CD8-positive, alpha-beta memory T cell (primary cell): ENCODE measurements at regions not wholly inside any gene's neighbourhood (a gene's known extent, or its start where the extent isn't known, plus 50 kb on each side); places are given as distances from the start of the nearest gene placed in this dataset.

Experiments used
- CTCF ChIA-PET: fragments of 350-600 bp; sonication (Branson Sonifier 250); formaldehyde crosslinking; loops from one replicate; lab custom pipeline; 2021; ENCODE audit warnings: antibody characterized with exemption; lab: Charles Lee
- POLR2A ChIA-PET: fragments of 350-600 bp; sonication (Branson Sonifier 250); formaldehyde crosslinking; loops from one replicate; lab custom pipeline; 2021; ENCODE audit warnings: antibody characterized with exemption; lab: Charles Lee
- DNase-seq, 5 donors: peaks; one replicate each; pipeline versions ENCODE4 v3.0.0 to v3.0.0-alpha.2; 2020 to 2022; ENCODE audit warnings: mixed read lengths in 1 of 5
- H3K27ac ChIP-seq: one replicate; pipeline ENCODE4 v1.7.0; 2013; ENCODE audit warnings: low read depth, mild to moderate bottlenecking, low read length, moderate library complexity
- H3K27me3 ChIP-seq: 2 replicates; pipeline ENCODE4 v1.7.0; 2013; ENCODE audit warnings: low read length, mild to moderate bottlenecking; ENCODE audit not compliant: insufficient read depth, poor library complexity, severe bottlenecking
- H3K36me3 ChIP-seq: 2 replicates; pipeline ENCODE4 v1.7.0; 2013; ENCODE audit warnings: mild to moderate bottlenecking, low read length, moderate library complexity; ENCODE audit not compliant: insufficient read depth
- H3K4me1 ChIP-seq: 2 replicates; pipeline ENCODE4 v1.7.0; 2013; ENCODE audit warnings: mild to moderate bottlenecking, low read length, moderate library complexity; ENCODE audit not compliant: insufficient read depth
- H3K4me3 ChIP-seq: 2 replicates; pipeline ENCODE4 v1.7.0; 2013; ENCODE audit warnings: mild to moderate bottlenecking, low read length
- H3K9me3 ChIP-seq: 2 replicates; pipeline ENCODE4 v1.7.0; 2013; ENCODE audit warnings: mild to moderate bottlenecking, low read length
- H3K27ac Mint-ChIP-seq, 8 donors: one replicate each; pipeline ENCODE4 v1.8.0; 2020 to 2021; ENCODE audit warnings: mixed read lengths in 8 of 8, mild to moderate bottlenecking in 6 of 8, inconsistent platforms in 3 of 8, moderate library complexity in 3 of 8
- H3K27me3 Mint-ChIP-seq, 2 donors: one replicate each; pipeline ENCODE4 v1.8.0; 2020 to 2021; ENCODE audit warnings: mixed read lengths in 2 of 2, mild to moderate bottlenecking in 1 of 2, moderate library complexity in 1 of 2
- H3K36me3 Mint-ChIP-seq, 3 donors: one replicate each; pipeline ENCODE4 v1.8.0; 2020 to 2021; ENCODE audit warnings: mixed read lengths in 3 of 3, inconsistent platforms in 1 of 3, mild to moderate bottlenecking in 1 of 3
- H3K4me1 Mint-ChIP-seq, 3 donors: one replicate each; pipeline ENCODE4 v1.8.0; 2020 to 2021; ENCODE audit warnings: mixed read lengths in 3 of 3, inconsistent platforms in 1 of 3, mild to moderate bottlenecking in 1 of 3
- H3K4me3 Mint-ChIP-seq, 7 donors: one replicate each; pipeline ENCODE4 v1.8.0; 2020 to 2021; ENCODE audit warnings: mixed read lengths in 7 of 7, mild to moderate bottlenecking in 6 of 7, moderate library complexity in 4 of 7, inconsistent platforms in 2 of 7
- H3K9me3 Mint-ChIP-seq, 5 donors: one replicate each; pipeline ENCODE4 v1.8.0; 2020 to 2022; ENCODE audit warnings: mixed read lengths in 5 of 5, mild to moderate bottlenecking in 3 of 5, moderate library complexity in 2 of 5, inconsistent platforms in 1 of 5

GRCh38 chr16:85383836-85384832 lies 229.0 kb upstream of the GSE1 start:
- H3K36me3 Mint-ChIP-seq = no peaks in the 10 kb centered on the region
- H3K4me3 Mint-ChIP-seq = no peak overlapping the region
- no peak overlapping the region for H3K27ac ChIP-seq
- H3K27me3 Mint-ChIP-seq = peaks cover 10 to 25% of the 10 kb centered on the region in 2 donors
- ChIA-PET POLR2A (no interaction called here), CTCF (no interaction called here)
- no peak overlapping the region for H3K4me3 ChIP-seq
- no peaks in the 10 kb centered on the region for H3K9me3 Mint-ChIP-seq
- H3K4me1 Mint-ChIP-seq = no peaks in the 10 kb centered on the region
- no peak for DNase-seq
- H3K27ac Mint-ChIP-seq = no peak overlapping the region
- no peaks in the 10 kb centered on the region for H3K9me3 ChIP-seq
- no peaks in the 10 kb centered on the region for H3K4me1 ChIP-seq
- H3K36me3 ChIP-seq = no peaks in the 10 kb centered on the region
- no peaks in the 10 kb centered on the region for H3K27me3 ChIP-seq

- no peak overlapping the region for H3K4me3 Mint-ChIP-seq
- H3K27me3 Mint-ChIP-seq = peaks cover 3 to 22% of the 10 kb centered on the region in 2 donors
- no peaks in the 10 kb centered on the region for H3K4me1 Mint-ChIP-seq
- no peaks in the 10 kb centered on the region for H3K9me3 Mint-ChIP-seq
- H3K27me3 ChIP-seq = no peaks in the 10 kb centered on the region
- no peak overlapping the region for H3K27ac Mint-ChIP-seq
- no peaks in the 10 kb centered on the region for H3K4me1 ChIP-seq
- DNase-seq = no peak
- POLR2A ChIA-PET = no interaction called here
- CTCF ChIA-PET = no interaction called here
- H3K9me3 ChIP-seq = no peaks in the 10 kb centered on the region
- no peaks in the 10 kb centered on the region for H3K36me3 Mint-ChIP-seq
- no peak overlapping the region for H3K4me3 ChIP-seq
- no peak overlapping the region for H3K27ac ChIP-seq
- no peaks in the 10 kb centered on the region for H3K36me3 ChIP-seq
Observed at GRCh38 chr16:85384833-85385462, 228.2 kb upstream of the GSE1 start.

- H3K36me3 Mint-ChIP-seq = no peaks in the 10 kb centered on the region
- Histone ChIP-seq H3K4me3 (no peak overlapping the region), H3K36me3 (no peaks in the 10 kb centered on the region), H3K27ac (no peak overlapping the region), H3K4me1 (no peaks in the 10 kb centered on the region), H3K27me3 (no peaks in the 10 kb centered on the region), H3K9me3 (no peaks in the 10 kb centered on the region)
- peaks cover 3 to 20% of the 10 kb centered on the region in 2 donors for H3K27me3 Mint-ChIP-seq
- H3K4me1 Mint-ChIP-seq = no peaks in the 10 kb centered on the region
- H3K4me3 Mint-ChIP-seq = no peak overlapping the region
- no peaks in the 10 kb centered on the region for H3K9me3 Mint-ChIP-seq
- H3K27ac Mint-ChIP-seq = no peak overlapping the region
- ChIA-PET POLR2A (no interaction called here), CTCF (no interaction called here)
- DNase-seq = peak in 1 of 5 donors; percentile 38
Observed at GRCh38 chr16:85385463-85386331, 227.4 kb upstream of the GSE1 start.

- H3K27ac ChIP-seq = no peak overlapping the region
Observed at GRCh38 chr16:85386467-85387170, 226.5 kb upstream of the GSE1 start.

GRCh38 chr16:85387171-85387507 lies 226.0 kb upstream of the GSE1 start:
- CTCF ChIA-PET = no interaction called here
- H3K4me1 Mint-ChIP-seq = no peaks in the 10 kb centered on the region
- DNase-seq = peak in 1 of 5 donors; percentile 27
- peaks cover 3 to 13% of the 10 kb centered on the region in 2 donors for H3K27me3 Mint-ChIP-seq
- no peak overlapping the region for H3K4me3 Mint-ChIP-seq
- Histone ChIP-seq H3K27me3 (no peaks in the 10 kb centered on the region), H3K4me1 (no peaks in the 10 kb centered on the region), H3K9me3 (no peaks in the 10 kb centered on the region), H3K4me3 (no peak overlapping the region), H3K27ac (no peak overlapping the region), H3K36me3 (no peaks in the 10 kb centered on the region)
- POLR2A ChIA-PET = no interaction called here
- no peaks in the 10 kb centered on the region for H3K36me3 Mint-ChIP-seq
- no peak overlapping the region for H3K27ac Mint-ChIP-seq
- H3K9me3 Mint-ChIP-seq = no peaks in the 10 kb centered on the region

More at GRCh38 chr16:85386467-85387170, 226.5 kb upstream of the GSE1 start:
- no peaks in the 10 kb centered on the region for H3K36me3 Mint-ChIP-seq
- H3K27me3 Mint-ChIP-seq = peaks cover 3 to 13% of the 10 kb centered on the region in 2 donors
- H3K4me3 Mint-ChIP-seq = no peak overlapping the region
- no peak overlapping the region for H3K27ac Mint-ChIP-seq
- H3K36me3 ChIP-seq = no peaks in the 10 kb centered on the region
- H3K9me3 Mint-ChIP-seq = no peaks in the 10 kb centered on the region
- ChIA-PET CTCF (no interaction called here), POLR2A (no interaction called here)
- H3K4me1 ChIP-seq = no peaks in the 10 kb centered on the region
- no peaks in the 10 kb centered on the region for H3K27me3 ChIP-seq
- no peaks in the 10 kb centered on the region for H3K9me3 ChIP-seq
- DNase-seq = peak in 1 of 5 donors; percentile 5
- no peak overlapping the region for H3K4me3 ChIP-seq
- no peaks in the 10 kb centered on the region for H3K4me1 Mint-ChIP-seq

GRCh38 chr16:85387731-85388295 lies 225.3 kb upstream of the GSE1 start:
- Histone ChIP-seq H3K27me3 (no peaks in the 10 kb centered on the region), H3K36me3 (no peaks in the 10 kb centered on the region), H3K4me1 (no peaks in the 10 kb centered on the region), H3K4me3 (no peak overlapping the region), H3K27ac (no peak overlapping the region), H3K9me3 (no peaks in the 10 kb centered on the region)
- Mint-ChIP-seq H3K4me3 (no peak overlapping the region), H3K9me3 (no peaks in the 10 kb centered on the region), H3K27ac (no peak overlapping the region), H3K27me3 (peaks cover 3 to 13% of the 10 kb centered on the region in 2 donors), H3K4me1 (no peaks in the 10 kb centered on the region), H3K36me3 (no peaks in the 10 kb centered on the region)
- ChIA-PET CTCF (no interaction called here), POLR2A (no interaction called here)
- peak in 1 of 5 donors; percentile 7 for DNase-seq

- Histone ChIP-seq H3K27ac (peak overlapping the region; percentile 24), H3K36me3 (no peaks in the 10 kb centered on the region), H3K4me1 (no peaks in the 10 kb centered on the region), H3K4me3 (no peak overlapping the region), H3K9me3 (no peaks in the 10 kb centered on the region), H3K27me3 (no peaks in the 10 kb centered on the region)
- DNase-seq = peak in 1 of 5 donors; percentile 30
- H3K36me3 Mint-ChIP-seq = no peaks in the 10 kb centered on the region
- no peaks in the 10 kb centered on the region for H3K4me1 Mint-ChIP-seq
- no peak overlapping the region for H3K4me3 Mint-ChIP-seq
- H3K9me3 Mint-ChIP-seq = no peaks in the 10 kb centered on the region
- CTCF ChIA-PET = interaction anchor here (1.1 kb wide), 1 partner anchor 30 kb away, joined by 3 read pairs; no protein-coding TSS in a partner anchor
- peaks cover 2 to 13% of the 10 kb centered on the region in 2 donors for H3K27me3 Mint-ChIP-seq
- H3K27ac Mint-ChIP-seq = peak overlapping the region in 1 of 8 donors; percentile 60
- POLR2A ChIA-PET = no interaction called here
Observed at GRCh38 chr16:85389679-85390470, 223.2 kb upstream of the GSE1 start.
